COLO668 (cell line): ENCODE measurements at regions not wholly inside any gene's neighbourhood (a gene's known extent, or its start where the extent isn't known, plus 50 kb on each side); places are given as distances from the start of the nearest gene placed in this dataset.

Source experiments
- DNase-seq: peaks from one replicate; lab custom pipeline; 2025; ENCODE audit not compliant: unreplicated experiment; lab: John Stamatoyannopoulos, UW

DNA sequence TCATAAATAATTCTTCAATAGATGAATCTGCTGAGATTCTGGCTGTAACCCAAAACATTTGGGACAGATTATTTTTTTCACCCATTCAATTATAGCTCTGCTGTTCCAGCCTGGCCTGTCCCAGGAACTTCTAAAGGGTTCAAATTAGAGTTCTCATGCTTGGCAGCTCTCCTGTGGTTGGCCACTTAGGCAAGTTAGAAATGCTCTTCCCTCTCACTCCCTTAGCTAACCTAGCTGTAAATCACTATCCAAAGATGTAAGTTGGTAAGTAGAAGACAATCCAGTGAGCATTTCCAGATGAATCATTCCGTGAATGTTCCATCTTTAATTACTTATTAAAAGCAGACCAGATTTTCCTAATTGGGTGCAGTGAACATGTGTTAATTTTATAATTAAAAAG is 760.4 kb upstream of the TBX3 start:
- DNase-seq = no peak

DNA sequence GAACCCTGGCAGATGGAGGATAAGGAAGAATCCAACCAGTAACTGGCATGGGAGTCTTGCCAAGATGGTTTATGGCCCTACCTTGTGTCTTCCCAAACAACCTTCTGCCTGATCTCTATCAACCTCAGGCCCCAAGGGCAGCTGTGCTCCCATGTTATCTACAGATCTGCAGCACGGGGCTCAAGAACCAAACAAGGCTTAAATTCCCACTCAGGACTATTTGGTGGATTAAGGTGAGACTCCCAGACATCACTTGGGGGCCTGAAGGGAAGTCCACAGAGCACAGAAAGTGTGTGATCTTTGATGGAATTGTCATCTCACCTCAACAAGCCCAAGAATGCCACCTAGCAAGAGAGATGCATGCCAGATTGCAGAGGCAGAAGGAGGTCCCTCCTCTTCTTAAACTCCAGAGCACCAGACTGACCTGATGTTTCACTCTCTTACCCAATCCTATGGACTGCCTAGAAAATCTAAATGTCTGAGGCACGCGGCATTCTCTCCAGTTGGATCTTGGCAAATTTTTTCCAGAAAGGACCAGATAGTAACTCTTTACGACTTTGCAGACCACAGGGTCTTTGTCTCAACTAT is 759.5 kb upstream of the TBX3 start:
- DNase-seq = no peak

DNA sequence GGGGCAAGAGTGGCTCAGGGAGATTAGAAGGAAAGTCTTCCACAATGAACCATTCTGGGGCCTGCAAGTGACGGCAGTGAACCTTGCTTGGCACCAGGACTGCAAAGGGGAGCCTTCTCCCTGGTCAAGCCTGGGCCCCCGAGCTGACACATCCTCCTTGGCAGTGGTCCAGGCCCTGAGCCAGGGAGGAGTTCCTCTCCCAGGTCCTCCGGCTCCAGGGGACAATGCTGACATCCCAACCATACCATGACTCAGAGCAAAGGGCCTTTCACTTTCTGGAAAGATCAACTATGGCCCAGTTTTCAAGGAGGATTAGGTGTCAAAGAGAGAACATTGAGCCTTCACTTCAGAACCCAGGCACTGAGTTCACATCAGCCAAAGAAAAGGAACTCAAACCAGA is 756.5 kb upstream of the TBX3 start:
- DNase-seq = no peak

DNA sequence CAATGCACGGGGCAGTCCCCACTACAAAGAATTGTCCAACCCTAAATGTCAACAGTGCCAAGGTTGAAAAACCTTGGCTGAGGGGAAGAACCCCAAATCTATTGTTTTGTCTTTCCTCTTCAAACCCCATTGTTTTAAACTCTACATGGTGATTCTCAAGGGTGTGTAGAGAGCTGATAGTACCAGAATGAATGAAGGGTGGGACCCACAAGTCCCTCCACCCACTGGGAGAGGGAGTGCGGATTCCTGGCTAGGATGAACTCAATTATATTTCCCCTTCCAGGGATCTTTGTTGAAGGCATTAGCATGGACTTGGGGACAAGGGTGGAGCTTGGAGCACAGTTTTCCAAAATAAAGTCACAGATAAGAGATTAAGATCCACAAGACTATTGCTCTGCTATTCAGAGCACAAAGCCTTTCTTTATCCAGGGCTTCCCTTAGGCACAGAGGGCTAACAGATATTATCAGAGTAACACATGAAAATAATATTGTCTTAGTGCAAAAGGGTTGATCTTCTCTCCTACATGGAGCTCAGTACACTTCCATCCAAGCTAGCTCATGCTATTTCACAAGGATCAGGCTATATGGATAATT is 755.1 kb upstream of the TBX3 start:
- no peak for DNase-seq

DNA sequence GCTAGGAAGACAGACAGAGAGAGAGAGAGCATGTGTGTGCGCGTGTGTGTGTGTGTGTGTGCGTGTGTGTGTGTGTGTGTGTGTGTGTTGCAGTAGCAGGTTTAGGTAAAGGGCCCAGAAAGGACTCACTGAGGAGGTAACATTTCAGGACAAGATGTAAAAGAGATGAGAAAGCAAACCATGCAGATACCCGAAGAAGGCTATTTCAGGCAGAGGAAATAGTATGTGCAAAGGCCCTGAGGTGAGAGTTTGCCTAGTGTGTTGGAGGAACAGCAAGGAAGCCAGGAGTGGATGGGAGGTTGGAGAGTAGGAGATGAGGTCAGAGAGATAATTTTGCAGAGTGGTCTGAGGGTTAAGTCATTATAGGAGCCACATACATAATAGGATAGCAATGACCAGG is 754.3 kb upstream of the TBX3 start:
- DNase-seq = no peak

DNA sequence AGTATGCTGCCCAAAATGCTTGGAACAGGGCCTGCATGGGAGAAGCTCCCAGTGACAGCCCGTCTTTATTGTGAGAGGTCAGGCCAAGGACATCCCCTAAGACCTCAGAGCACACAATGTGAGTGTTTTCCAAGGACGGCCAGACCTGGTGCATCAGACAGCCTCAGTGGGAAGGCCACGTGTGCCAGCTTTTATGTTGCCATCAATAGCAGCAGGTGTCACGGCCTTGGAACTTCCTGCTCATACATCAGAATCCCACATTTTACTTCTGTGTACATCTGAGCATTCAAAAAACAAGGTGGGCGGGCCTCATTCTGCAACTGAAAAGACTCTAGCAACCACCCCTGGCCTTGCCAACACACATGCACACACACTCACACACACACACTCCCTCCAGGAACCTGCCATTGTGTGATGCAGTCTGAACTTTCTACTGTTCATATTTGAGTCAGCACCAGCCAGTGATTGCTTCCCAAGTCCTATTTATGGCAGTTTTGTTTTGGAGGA is 753.1 kb upstream of the TBX3 start:
- DNase-seq = no peak

DNA sequence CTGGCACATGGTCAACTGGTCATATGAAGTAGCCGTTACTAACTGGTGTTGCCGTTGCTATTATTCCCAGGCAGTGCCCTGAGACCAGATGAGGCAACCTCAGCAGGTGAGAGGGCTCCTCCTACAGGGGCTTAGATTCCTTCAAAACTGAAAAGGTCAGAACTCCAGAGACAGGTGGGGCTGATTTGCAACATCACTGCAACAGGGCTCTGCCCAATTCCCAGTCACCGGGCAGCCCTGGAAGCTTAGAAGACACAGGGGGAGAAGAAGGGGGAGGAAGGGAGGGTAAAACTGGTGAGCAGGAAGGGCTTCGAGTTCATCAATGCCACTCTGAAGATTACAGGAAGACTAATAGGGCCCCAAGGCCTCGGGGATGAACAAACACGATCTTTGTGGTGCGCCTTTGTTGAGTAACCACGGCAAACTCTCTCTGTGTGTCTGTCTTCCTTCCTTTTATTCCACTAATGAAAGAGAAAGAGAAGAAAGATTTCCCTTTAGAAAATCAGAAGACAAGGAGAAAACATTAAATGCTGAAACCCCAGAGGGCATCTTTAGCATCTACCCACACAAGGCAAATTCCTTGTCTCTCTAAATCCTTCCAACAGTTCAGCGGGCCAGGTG is 749.1 kb upstream of the TBX3 start:
- no peak for DNase-seq

DNA sequence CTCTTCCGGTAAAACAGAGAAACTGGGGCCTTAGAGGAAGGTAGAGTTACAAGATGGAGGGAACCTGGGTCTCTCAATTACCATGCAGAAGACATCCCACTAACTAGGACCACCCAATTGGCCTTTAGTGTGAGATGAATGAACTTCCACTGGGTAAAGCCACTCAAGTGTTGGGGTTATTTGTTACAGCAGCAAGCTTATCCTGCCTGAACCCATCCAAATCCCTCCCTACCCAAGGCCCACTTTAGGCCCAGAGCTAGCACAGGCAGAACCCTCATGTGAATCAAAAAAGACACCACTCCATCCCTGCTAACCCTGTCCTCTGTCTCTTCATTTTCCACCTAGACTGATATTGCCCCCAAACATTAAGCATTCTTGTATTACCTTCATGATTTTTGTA is 746.7 kb upstream of the TBX3 start:
- DNase-seq = no peak

DNA sequence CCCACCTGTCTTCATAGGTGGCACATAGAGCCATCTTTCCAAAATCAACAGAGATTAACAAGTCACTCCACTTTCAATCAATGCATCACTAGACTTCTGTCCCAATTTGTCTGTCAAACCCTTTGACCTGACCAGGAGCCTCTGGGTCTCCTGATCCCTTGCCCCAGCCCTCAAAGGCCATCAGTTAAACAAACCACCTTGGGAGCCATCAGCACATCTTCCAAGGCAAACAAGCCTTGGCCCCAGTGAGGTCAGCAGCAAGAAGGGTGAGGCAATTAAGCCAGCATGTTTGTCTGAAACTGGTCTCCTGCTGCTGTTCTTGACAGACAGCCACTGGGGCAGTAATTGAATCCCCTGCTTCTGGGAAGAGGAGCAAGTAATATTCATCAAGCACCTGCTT is 742.8 kb upstream of the TBX3 start:
- no peak for DNase-seq

DNA sequence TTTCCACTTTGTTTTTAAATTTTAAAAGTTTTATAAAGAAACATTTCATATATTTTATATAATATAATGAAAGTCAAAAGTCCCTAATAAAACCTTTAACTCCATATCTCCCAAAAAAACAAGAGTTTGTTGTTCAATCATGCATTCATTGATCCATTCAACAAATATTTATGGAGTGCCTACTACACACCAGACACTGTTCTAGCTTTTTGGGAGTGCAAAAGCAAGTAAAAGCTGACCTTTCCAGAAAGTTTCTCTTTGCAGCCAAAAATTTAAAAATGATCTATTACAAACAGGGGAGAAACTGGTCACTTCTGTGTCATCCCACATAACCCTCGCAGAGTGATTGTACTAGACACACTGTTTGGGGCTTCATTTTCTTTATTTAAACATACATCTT is 740.0 kb upstream of the TBX3 start:
- no peak for DNase-seq

DNA sequence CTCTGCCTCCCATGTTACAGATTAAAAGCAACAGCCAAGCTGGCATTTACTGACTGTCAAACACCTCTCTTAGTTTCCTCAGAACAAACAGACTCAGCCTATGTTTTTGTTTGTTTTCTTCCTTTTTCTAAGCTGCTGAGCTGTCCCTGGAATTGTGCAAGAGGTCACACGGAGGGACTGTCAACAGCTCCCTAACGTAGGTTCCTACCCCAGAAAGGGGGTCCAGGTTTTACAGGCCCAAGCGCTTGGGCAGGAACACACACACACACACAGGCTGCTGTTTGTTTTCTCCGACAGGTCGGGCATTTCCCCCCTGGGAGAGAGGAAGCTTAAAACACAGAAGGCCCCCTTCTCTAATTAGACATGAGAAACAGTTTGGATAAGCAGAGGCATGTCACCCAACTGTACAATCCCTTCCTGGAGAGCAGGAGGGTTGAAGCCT is 739.6 kb upstream of the TBX3 start:
- no peak for DNase-seq

DNA sequence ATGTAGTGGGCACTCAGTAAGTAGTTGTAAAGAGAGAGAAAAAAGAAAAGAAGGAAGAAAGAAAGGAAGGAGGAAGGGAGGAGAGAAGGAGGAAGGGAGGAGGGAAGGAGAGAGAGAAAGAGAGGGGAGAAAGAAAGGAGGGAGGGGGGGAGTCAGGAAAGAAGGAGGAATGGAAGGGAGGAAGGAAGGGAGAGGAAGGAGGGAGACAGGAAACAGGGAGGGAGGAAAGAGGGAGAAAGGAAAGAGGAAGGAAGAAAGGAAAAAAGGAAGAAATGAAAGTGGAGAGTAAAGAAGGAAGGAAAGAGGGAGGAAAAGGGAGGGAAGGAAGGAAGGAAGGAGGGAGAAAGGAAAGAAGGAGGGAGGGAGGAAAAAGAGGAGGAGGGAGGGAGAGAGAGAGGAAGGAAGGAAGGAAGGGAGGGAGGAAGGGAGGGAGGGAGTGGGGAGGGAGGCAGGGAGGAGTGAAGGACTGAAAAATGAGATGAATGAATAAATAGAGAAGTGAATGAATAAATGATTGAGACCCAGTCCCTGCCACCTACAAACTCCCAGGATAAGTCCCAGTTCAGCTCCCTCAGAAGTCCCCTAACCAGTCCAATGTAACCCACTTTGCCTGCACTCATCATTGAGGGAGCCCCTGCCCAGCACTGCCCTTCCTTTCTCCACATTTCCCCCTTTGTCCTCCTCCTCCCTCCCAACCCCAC is 739.0 kb upstream of the TBX3 start:
- no peak for DNase-seq

DNA sequence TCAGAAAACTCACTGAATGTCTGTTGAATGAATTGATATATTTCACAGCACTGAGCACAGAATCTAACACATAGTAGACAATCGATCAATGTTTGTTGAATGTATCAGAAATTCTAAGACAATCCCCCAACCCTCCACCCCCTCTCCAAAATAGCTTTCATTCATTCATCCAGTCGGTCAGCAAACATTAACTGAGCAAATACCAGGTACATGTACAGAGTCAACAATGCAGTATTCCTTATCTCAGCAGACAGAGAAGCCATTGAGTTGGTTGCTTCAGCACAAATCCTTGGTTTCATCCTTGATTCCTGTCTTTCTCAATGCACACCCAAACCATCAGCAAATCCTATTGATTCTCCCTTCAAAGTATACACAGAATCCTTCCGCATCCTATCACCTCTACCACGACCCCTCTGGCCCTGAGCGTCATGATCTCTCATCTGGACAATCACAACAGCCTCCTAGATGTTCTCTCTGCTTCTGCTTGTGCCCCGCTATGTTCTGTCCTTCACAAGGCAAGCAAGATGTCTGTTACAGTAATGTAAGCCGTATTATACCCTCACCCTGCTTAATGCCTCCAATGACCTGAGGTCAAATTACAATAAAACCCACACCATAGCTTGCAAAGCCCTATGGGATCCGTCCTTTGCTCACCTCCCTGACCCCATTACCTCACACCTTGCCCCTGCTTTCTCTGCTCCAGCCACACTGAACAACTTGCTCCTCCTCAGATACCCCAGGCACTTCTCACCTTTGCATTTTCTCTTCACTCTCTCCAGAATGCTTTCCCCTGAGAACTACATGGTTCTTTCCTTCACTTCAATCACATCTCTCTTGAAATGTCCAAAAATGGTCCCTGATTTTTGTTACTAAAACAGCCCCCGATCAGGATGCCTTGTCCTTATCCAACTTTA is 738.1 kb upstream of the TBX3 start:
- DNase-seq = no peak

DNA sequence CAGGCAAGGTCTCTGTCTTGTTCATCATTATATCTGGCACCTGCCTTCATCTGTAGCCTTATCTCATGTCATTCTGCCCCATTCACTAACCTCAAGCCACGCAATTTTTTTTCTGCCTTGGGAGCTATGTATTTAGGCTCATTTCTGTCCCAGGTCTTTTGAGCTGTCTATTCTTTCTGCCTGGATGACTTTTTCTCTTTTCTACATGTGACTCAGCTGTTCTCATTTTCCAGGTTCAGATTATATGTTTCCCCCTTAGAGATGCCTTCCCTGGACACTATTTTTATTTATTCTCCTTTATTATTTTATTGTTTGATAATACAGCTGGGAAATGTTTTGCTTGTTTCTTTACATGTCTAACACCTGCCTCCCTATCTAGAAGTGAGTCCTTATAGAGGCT is 737.4 kb upstream of the TBX3 start:
- no peak for DNase-seq

DNA sequence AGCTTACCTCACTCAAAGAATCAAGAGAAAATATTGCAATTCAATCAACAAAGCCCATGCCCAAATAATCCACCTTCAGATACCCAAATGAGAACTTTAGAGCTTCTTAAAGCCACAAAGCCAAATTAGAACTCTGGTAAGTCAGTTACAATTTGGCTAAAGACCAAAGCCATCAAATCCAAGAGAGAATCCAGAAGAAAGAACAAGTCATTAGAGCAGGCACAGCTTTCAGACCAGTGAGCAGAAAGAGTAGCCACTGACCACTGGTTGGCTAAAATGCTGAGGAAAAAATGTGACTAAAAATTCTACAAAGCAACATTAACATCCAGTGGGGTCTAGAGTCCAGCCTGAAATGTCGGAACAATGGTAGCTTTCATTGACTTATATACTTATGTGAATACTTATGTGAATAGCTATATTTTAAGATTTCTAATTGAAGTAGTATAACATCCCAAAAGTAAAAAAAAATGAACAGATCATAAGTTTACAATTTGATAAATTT is 735.2 kb upstream of the TBX3 start:
- no peak for DNase-seq

DNA sequence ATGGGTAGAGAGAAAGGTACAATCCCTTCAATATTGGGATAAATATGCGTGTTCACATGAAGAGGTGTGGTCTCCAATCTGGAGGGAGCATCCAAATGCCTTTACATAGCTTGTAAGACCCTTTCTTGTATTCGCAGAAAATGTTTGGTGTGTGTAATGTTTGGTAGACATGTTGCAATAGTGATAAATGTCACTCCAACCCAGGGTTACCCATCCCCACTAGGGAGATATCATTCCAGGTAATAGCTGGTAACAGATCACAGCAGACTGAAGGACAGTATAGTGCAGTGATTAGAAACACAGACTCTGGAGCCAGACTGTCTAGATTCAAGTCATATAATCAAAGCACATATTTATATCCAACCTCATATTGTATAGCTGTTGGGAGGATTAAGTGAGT is 733.6 kb upstream of the TBX3 start:
- no peak for DNase-seq

DNA sequence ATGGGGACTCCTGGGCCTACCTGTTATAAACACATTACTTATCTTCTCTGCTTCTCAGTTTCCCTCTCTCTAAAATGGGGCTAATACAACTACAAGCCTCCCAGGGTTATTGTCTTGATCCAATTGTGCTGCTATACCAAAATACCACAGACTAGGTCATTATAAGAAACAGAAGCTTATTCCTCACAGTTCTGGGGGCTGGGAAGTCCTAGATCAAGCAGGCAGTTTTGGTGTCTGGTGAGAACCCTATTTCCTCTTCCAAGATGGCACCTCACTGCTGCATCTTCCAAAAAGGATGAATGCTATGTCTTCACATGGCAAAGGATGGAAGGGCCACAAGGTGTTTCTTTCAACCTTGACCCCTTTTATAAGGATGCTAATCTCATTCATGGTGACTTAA is 732.9 kb upstream of the TBX3 start:
- no peak for DNase-seq

DNA sequence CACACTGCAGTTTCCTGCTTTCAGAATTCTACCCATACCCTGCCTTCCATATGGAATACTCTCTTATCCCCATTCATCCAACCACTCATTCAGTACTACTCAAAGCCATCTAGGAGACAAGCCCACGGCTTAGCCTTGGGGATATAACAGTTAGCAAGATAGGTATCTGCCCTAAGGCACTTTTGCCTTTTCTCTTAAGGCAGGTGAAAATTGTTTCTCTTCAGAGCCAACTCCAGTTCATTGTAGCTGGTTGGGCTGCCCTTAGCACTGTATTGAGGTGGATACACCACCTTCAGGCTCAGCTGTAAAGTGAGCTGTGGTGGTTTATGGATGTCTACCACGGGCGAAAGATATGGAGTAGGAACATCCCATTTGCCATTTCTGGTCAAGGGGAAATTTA is 729.7 kb upstream of the TBX3 start:
- no peak for DNase-seq

DNA sequence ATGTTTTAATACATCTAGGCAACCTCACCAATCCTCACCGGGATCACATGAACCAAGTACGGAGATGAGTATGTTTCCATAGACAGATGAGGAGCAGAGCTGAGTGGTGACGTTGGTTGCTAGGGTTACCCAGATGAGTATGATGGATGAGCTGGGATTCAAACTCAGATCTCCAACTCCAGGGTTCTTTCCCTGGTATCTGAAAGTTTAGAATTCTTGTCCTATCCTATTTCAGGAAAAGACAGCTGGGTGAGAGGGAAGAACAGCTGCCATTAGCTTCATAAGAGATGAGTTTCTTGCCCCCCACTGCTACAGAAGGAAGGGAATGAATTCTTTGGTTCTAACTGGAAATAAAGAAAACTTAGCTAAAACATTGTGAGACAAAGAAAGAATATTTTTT is 728.9 kb upstream of the TBX3 start:
- no peak for DNase-seq

DNA sequence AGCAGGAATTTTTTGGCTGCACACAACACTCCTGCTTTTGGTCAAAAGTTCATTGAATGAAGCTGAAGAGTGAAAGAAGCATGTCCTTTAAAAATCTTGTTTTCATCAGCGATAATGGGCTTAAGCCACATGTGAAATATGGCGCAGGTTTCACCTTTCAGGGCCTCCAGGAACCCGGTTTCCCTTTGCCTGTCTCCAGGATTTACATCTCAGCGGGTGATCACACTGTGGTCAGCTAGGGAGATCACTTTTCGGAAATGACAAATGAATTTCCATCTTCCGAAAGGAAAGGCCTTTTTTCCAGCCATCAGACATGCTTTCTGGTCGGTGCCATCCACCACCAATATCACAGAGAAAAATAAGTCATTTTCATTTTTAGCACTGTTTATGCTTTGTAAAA is 727.1 kb upstream of the TBX3 start:
- no peak for DNase-seq

DNA sequence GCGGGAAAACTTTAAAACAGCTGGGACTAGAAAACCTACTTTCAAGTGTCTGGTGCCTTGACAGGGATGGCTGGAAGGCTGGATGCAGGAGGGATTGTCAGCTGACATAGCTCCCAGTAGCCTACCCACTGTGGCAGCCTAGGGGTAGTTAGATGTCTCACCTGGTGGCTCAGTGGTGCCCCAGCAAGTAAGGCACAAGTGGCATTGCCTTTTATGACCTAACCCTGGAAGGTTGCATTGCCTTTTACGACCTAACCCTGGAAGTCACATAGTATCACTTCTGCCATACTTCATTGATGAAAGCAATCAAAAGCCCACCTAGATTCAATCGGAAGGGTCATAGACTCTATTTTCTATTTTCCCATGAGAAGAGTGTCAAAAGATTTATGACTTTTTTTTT is 724.7 kb upstream of the TBX3 start:
- no peak for DNase-seq
